GM12891 (cell line): ENCODE measurements at regions not wholly inside any gene's neighbourhood (a gene's known extent, or its start where the extent isn't known, plus 50 kb on each side); places are given as distances from the start of the nearest gene placed in this dataset.

Source experiments
- PAX5 ChIP-seq: IDR thresholded peaks from 2 replicates; pipeline ENCODE4 v1.6.1; 2011; ENCODE audit warnings: low read length, moderate library complexity, mild to moderate bottlenecking; ENCODE audit not compliant: insufficient read depth, severe bottlenecking
- POLR2A ChIP-seq: IDR thresholded peaks from 2 replicates; pipeline ENCODE4 v1.6.1; 2011; ENCODE audit warnings: low read depth, low read length, control low read depth
- POLR2AphosphoS5 ChIP-seq: IDR thresholded peaks from 2 replicates; pipeline ENCODE4 v1.6.1; 2011; ENCODE audit warnings: low read depth, low read length, control low read depth
- POU2F2 ChIP-seq: IDR thresholded peaks from 2 replicates; pipeline ENCODE4 v1.6.1; 2011; ENCODE audit warnings: low read depth, mild to moderate bottlenecking, control low read depth, low read length, moderate library complexity
- SPI1 ChIP-seq: IDR thresholded peaks from 2 replicates; pipeline ENCODE4 v1.6.1; 2011; ENCODE audit warnings: low read depth, low read length, control low read depth
- TAF1 ChIP-seq: IDR thresholded peaks from 2 replicates; pipeline ENCODE4 v1.6.1; 2011; ENCODE audit warnings: low read depth, low read length, control low read depth

GRCh38 chr4:72702948-72703347, 133.9 kb upstream of the ADAMTS3 start:
- TF ChIP-seq POLR2A (no peak), TAF1 (no peak), POLR2AphosphoS5 (no peak), POU2F2 (no peak), SPI1 (no peak), PAX5 (no peak)
